ENCODE measurements at regions not wholly inside any gene's neighbourhood (a gene's known extent, or its start where the extent isn't known, plus 50 kb on each side); places are given as distances from the start of the nearest gene placed in this dataset.

- no peak for TF ChIP-seq CTCF (IDR thresholded peaks at IDR 0.05)
- no peak for TF ChIP-seq EP300 (IDR thresholded peaks at IDR 0.05)
- TF ChIP-seq POLR2A (IDR thresholded peaks at IDR 0.05) = no peak
Measured at GRCh38 chr1:87961992-87962391, 633.3 kb downstream of the LMO4 start.
